Transverse colon (tissue), 4 donors: ENCODE measurements at regions not wholly inside any gene's neighbourhood (a gene's known extent, or its start where the extent isn't known, plus 50 kb on each side); places are given as distances from the start of the nearest gene placed in this dataset.
"Not testable (repeated sequence)": the region's sequence is repeated elsewhere in the genome, so short reads cannot be mapped to it uniquely, and the experiment has no call there.

Experiments
- DNase-seq: peaks from one replicate; pipeline ENCODE4 v3.0.0-alpha.2; 2019
- H3K27ac ChIP-seq, 4 donors: fragments of 200-600 bp; sonication (generic); 2 replicates each; pipeline ENCODE4 v1.5.1; 2016 to 2018; ENCODE audit warnings: inconsistent platforms in 4 of 4
- H3K27me3 ChIP-seq: fragments of 200-600 bp; sonication (generic); 2 replicates; pipeline ENCODE4 v1.5.1; 2017; ENCODE audit warnings: inconsistent platforms
- H3K36me3 ChIP-seq, 4 donors: fragments of 200-600 bp; sonication (generic); 2 replicates each; pipeline ENCODE4 v1.5.1; 2017 to 2019; ENCODE audit warnings: inconsistent platforms in 4 of 4
- H3K4me1 ChIP-seq, 4 donors: fragments of 200-600 bp; sonication (generic); 2 replicates each; pipeline ENCODE4 v1.5.1; 2017 to 2020; ENCODE audit warnings: inconsistent platforms in 4 of 4
- H3K4me3 ChIP-seq, 4 donors: fragments of 200-600 bp; sonication (generic); 1 replicate in 1 of 4; 2 replicates in 3 of 4; pipeline versions ENCODE4 v1.5.1 to v1.6.1; 2017 to 2019; ENCODE audit warnings: inconsistent platforms in 4 of 4
- H3K9me3 ChIP-seq, 2 donors: fragments of 200-600 bp; sonication (generic); 2 replicates each; pipeline ENCODE4 v1.5.1; 2017 to 2019; ENCODE audit warnings: inconsistent platforms in 2 of 2
- CTCF ChIP-seq, 5 experiments: fragments of 200-600 bp in 3 of 5; fragments of 450-650 bp in 2 of 5; sonication (generic) in 3 of 5; IDR thresholded peaks; 1 replicate in 2 of 5; 2 replicates in 3 of 5; pipeline ENCODE4 v1.5.1; 2016 to 2017; ENCODE audit warnings: antibody characterized with exemption in 5 of 5, inconsistent platforms in 3 of 5, mild to moderate bottlenecking in 2 of 5, moderate library complexity in 1 of 5
- EP300 ChIP-seq: sonication (generic); formaldehyde crosslinking; IDR thresholded peaks from one replicate; pipeline ENCODE4 v1.6.1; 2017; ENCODE audit warnings: antibody characterized with exemption, low read depth
- POLR2A ChIP-seq: fragments of 450-650 bp; IDR thresholded peaks from one replicate; pipeline ENCODE4 v1.6.1; 2016; ENCODE audit warnings: antibody characterized with exemption, mild to moderate bottlenecking, moderate library complexity
- POLR2AphosphoS5 ChIP-seq, 3 donors: sonication (generic); formaldehyde crosslinking; IDR thresholded peaks; one replicate each; pipeline ENCODE4 v1.6.1; 2016; ENCODE audit warnings: antibody characterized with exemption in 3 of 3
- WGBS, 2 donors: methylation state at CpG; one replicate each; pipeline ENCODE4 v1.1.5; 2018; ENCODE audit warnings: low coverage in 1 of 2; 5-methylcytosine and 5-hydroxymethylcytosine counted together
- in situ Hi-C, 4 donors: fragments of 200-750 bp; cut with MboI; loops; one replicate each; pipeline versions ENCODE4 v1.15.0 to v1.15.1; 2017; ENCODE audit warnings: low sequenced_read_pairs in 3 of 4, low pct_ligation_motif_present in 1 of 4, low pct_unique_long_range_greater_than_20kb in 1 of 4
- intact Hi-C: fragments of 100-400 bp; cut with DNase I; formaldehyde crosslinking; loops from one replicate; pipeline ENCODE4 v1.15.1; 2023; ENCODE audit warnings: low total_unique reads

- in situ Hi-C loops, result no loop called here
- Histone ChIP-seq H3K9me3 (no peaks in the 10 kb centered on the region), H3K4me3 (no peak overlapping the region), H3K27ac (no peak overlapping the region), H3K27me3 (no peaks in the 10 kb centered on the region), H3K36me3 (no peaks in the 10 kb centered on the region), H3K4me1 (no peaks in the 10 kb centered on the region)
- TF ChIP-seq CTCF (IDR thresholded peaks at IDR 0.05), result no peak
- TF ChIP-seq POLR2AphosphoS5 (IDR thresholded peaks at IDR 0.05), result no peak
- TF ChIP-seq POLR2A, result no peak
- no peak for TF ChIP-seq EP300
- WGBS, 2 donors, result 83 to 85% methylated on average over 2 to 5 of the region's 5 CpGs
- no peak for DNase-seq
- intact Hi-C loops, result no loop called here
Measured at GRCh38 chr6:119830494-119831295, 481.1 kb upstream of the MAN1A1 start.

GRCh38 chr6:119830069-119830468, 480.5 kb upstream of the MAN1A1 start:
- in situ Hi-C loops, result no loop called here
- 82 to 88% methylated on average over 1 of the region's 1 CpG for WGBS, 2 donors

GRCh38 chr6:119829499-119829898, 479.9 kb upstream of the MAN1A1 start:
- DNase-seq, intact Hi-C loops, in situ Hi-C loops, H3K27me3 ChIP-seq, H3K27ac ChIP-seq, H3K9me3 ChIP-seq, H3K4me1 ChIP-seq, H3K36me3 ChIP-seq, H3K4me3 ChIP-seq: not testable (repeated sequence)
- 93 to 95% methylated on average over 4 of the region's 4 CpGs for WGBS, 2 donors

More at GRCh38 chr6:119830069-119830468, 480.5 kb upstream of the MAN1A1 start:
- H3K36me3 ChIP-seq, result no peaks in the 10 kb centered on the region
- H3K4me3 ChIP-seq, result no peak overlapping the region
- no peak for TF ChIP-seq POLR2A
- TF ChIP-seq EP300, result no peak
- no peak for TF ChIP-seq CTCF (IDR thresholded peaks at IDR 0.05)
- TF ChIP-seq POLR2AphosphoS5 (IDR thresholded peaks at IDR 0.05), result no peak
- H3K27me3 ChIP-seq, result no peaks in the 10 kb centered on the region
- intact Hi-C loops, result no loop called here
- H3K9me3 ChIP-seq, result no peaks in the 10 kb centered on the region
- H3K4me1 ChIP-seq, result no peaks in the 10 kb centered on the region
- no peak for DNase-seq
- H3K27ac ChIP-seq, result no peak overlapping the region

GRCh38 chr6:119829006-119829405, 479.4 kb upstream of the MAN1A1 start:
- intact Hi-C loops (no loop called here), in situ Hi-C loops (no loop called here)
- no peak for TF ChIP-seq CTCF (IDR thresholded peaks at IDR 0.05)
- no peak for TF ChIP-seq POLR2A
- no peak for TF ChIP-seq POLR2AphosphoS5 (IDR thresholded peaks at IDR 0.05)
- no peak for TF ChIP-seq EP300
- no peak for DNase-seq
- Histone ChIP-seq H3K4me1 (no peaks in the 10 kb centered on the region), H3K27ac (no peak overlapping the region), H3K36me3 (no peaks in the 10 kb centered on the region), H3K4me3 (no peak overlapping the region), H3K27me3 (no peaks in the 10 kb centered on the region), H3K9me3 (no peaks in the 10 kb centered on the region)
- 88 to 100% methylated on average over 2 of the region's 2 CpGs for WGBS, 2 donors

GRCh38 chr6:119821380-119821779, 471.8 kb upstream of the MAN1A1 start:
- no peak for TF ChIP-seq EP300
- no peak for TF ChIP-seq POLR2A
- no peak for TF ChIP-seq CTCF (IDR thresholded peaks at IDR 0.05)
- no peak for TF ChIP-seq POLR2AphosphoS5 (IDR thresholded peaks at IDR 0.05)
- Histone ChIP-seq H3K27ac (no peak overlapping the region), H3K9me3 (no peaks in the 10 kb centered on the region), H3K4me1 (peaks cover 0 to 3% (median 0%) of the 10 kb centered on the region in 4 donors), H3K4me3 (no peak overlapping the region), H3K27me3 (no peaks in the 10 kb centered on the region), H3K36me3 (no peaks in the 10 kb centered on the region)
- no peak for DNase-seq
- in situ Hi-C loops (no loop called here), intact Hi-C loops (no loop called here)
- WGBS, 2 donors, result 47 to 62% methylated on average over 3 of the region's 3 CpGs
